ENCODE measurements at regions not wholly inside any gene's neighbourhood (a gene's known extent, or its start where the extent isn't known, plus 50 kb on each side); places are given as distances from the start of the nearest gene placed in this dataset.
A peak's percentile ranks its signal among the peaks of the same experiment; 100 is the strongest.

DNA sequence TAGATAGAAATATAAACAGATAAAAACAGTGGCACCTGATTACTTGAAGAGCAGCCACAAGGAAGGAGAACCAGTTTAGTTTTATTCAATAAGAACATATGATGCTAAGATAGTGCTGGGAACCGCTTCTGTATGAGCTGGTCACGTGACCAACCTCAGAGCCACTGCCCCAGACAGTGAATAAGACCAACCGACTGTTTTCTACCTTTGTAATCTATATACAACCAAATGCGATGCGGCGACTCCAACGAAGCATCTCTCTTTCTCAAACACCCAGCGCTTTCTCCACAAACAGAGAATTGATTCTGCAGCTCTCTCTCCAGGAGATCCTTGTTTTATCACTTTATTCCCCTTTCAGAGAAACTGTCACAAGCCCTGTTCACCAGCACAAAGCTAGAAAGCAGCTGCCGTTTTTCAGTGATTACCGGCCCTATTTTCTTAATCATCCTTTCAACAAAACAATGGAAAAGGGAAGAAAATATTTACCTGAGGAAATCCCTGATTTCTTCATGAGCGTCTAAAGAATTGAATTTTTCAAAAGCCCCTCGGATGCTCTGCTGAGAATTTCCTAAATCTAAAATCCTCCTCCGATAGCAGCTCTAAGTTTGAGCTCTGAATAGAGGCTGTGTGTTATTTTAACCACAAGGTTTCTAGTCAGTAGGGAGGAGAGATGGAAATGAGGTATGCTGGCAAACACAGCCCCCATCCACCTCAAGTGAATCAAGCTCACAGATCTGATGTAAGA lies 55.7 kb upstream of the JCAD start:
- H3K4me3 ChIP-seq = no peak overlapping the region
- H3K27ac ChIP-seq = no peak overlapping the region
- no peak for TF ChIP-seq HDAC2 (IDR thresholded peaks at IDR 0.05)
- TF ChIP-seq, protein P1, sequence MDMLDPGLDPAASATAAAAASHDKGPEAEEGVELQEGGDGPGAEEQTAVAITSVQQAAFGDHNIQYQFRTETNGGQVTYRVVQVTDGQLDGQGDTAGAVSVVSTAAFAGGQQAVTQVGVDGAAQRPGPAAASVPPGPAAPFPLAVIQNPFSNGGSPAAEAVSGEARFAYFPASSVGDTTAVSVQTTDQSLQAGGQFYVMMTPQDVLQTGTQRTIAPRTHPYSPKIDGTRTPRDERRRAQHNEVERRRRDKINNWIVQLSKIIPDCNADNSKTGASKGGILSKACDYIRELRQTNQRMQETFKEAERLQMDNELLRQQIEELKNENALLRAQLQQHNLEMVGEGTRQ (IDR thresholded peaks at IDR 0.05) = peak; percentile 55; the same call in 1 of the 2 replicates
- no peaks in the 10 kb centered on the region for H3K4me1 ChIP-seq
- H3K9me3 ChIP-seq = no peaks in the 10 kb centered on the region
- no peak overlapping the region for H3K4me2 ChIP-seq
- FAIRE-seq (no peak), ATAC-seq (no peak), DNase-seq (ENCODE audit: low read depth in 1 of 2, low spot score in 1 of 2) (no peak)
- ChIA-PET CTCF (interaction anchor here (1.3 to 1.9 kb wide), 2 partner anchors 11 to 12 kb away, joined by 3 to 6 read pairs; no protein-coding TSS in a partner anchor), POLR2A (no interaction called here)
- WGBS (ENCODE audit: missing lambda C conversion rate) = 55% methylated on average over 13 of the region's 13 CpGs

DNA sequence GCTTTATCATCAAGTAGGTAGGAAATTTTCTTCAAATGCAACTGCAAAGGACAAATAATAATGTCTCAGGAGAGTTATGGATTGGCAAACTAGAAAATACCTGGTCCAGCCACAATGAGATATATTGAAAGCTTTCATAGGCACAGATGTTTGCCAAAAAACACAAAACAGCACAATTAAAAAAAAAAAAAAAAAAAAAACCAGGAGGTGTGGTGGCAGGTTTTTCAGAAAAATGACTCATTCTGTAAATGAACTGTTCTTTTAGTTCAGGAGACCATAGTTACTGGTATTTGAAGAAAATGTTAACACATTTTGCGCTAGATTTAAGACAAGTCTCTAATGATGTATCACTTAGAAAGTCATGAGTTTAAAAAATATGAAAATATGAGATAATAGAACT lies 55.0 kb upstream of the JCAD start:
- Histone ChIP-seq H3K27ac (no peak overlapping the region), H3K4me1 (no peaks in the 10 kb centered on the region), H3K9me3 (no peaks in the 10 kb centered on the region), H3K4me3 (no peak overlapping the region), H3K4me2 (no peak overlapping the region)
- POLR2A ChIA-PET = no interaction called here
- WGBS (ENCODE audit: missing lambda C conversion rate) = 89% methylated on average over 1 of the region's 1 CpG
- DNase-seq (ENCODE audit: low read depth in 1 of 2, low spot score in 1 of 2) (no peak), ATAC-seq (no peak), FAIRE-seq (no peak)
- TF ChIP-seq GATA3 (IDR thresholded peaks at IDR 0.05; ENCODE audit: borderline replicate concordance) (no peak), ZC3H11A (IDR thresholded peaks at IDR 0.05) (no peak), POLR2AphosphoS2 (conservative IDR thresholded peaks at IDR 0.05; ENCODE audit: low read length) (no peak), RARB (CRISPR knock-in tag; IDR thresholded peaks at IDR 0.05) (no peak), CBX8 (IDR thresholded peaks at IDR 0.05) (no peak), RCOR1 (IDR thresholded peaks at IDR 0.05; ENCODE audit: low read depth, low read length) (no peak), ESRRA (IDR thresholded peaks at IDR 0.05; ENCODE audit: borderline replicate concordance, low read length) (no peak), JUN (IDR thresholded peaks at IDR 0.05) (no peak), HDAC2 (IDR thresholded peaks at IDR 0.05) (no peak), RFX5 (IDR thresholded peaks at IDR 0.05) (no peak), RAD21 (conservative IDR thresholded peaks at IDR 0.05 in 1 of 2, IDR thresholded peaks at IDR 0.05 in 1 of 2) (no peak), FOXS1 (CRISPR knock-in tag; IDR thresholded peaks at IDR 0.05) (no peak)
- CTCF ChIA-PET = interaction anchor here (1.3 to 1.9 kb wide), 2 partner anchors 10 to 13 kb away, joined by 3 to 6 read pairs; no protein-coding TSS in a partner anchor

DNA sequence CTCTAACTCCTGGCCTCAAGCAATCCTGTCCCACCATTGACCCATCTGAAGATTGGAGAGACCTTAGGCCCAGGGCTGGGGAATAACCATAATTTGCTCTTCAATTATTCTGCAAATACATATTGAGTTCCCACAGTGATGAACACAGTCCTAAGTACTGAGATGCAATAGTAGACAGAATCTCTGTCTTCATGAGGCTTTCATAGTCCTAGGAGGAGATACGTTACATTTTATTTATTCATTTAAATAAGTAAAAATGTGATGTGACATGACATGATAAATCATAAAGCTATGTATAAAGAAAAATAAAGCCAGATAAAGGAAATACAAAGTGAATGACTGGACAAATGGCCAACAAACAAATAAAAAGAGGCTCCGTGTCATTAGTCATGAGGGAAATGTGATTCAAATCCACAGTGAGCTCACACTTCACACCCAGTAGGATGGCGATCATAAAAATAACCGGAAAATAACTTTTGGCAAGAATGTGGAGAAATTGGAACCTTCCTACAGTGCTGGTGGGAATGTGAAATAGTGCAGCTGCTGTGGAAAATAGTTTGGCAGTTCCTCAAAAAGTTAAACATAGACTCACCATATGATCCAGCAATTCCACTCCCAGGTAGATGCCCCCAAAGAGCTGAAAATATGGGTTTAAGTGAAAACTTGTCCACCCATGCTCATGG lies 52.1 kb upstream of the JCAD start:
- no peak for FAIRE-seq
- no peaks in the 10 kb centered on the region for H3K4me1 ChIP-seq
- TF ChIP-seq FOSL2 (IDR thresholded peaks at IDR 0.05) (no peak), FOSL2 (CRISPR knock-in tag; IDR thresholded peaks at IDR 0.05) (0 out of 2 replicates have a peak, but pooled peaks have one; percentile 30), ZFP36 (IDR thresholded peaks at IDR 0.05; ENCODE audit: borderline replicate concordance, partially characterized antibody) (no peak), RAD21 (conservative IDR thresholded peaks at IDR 0.05 in 1 of 2, IDR thresholded peaks at IDR 0.05 in 1 of 2) (no peak), FOSB (CRISPR knock-in tag; IDR thresholded peaks at IDR 0.05) (no peak), KDM5A (IDR thresholded peaks at IDR 0.05) (no peak), MAZ (IDR thresholded peaks at IDR 0.05; ENCODE audit: borderline replicate concordance, low read depth, low read length) (no peak)
- no peak overlapping the region for H3K4me2 ChIP-seq
- POLR2A ChIA-PET = interaction anchor here (0.6 kb wide), 1 partner anchor 238 kb away, joined by 4 read pairs; the partner anchor contains the start of gene MTPAP
- H3K9me3 ChIP-seq = no peaks in the 10 kb centered on the region
- peak in 1 of 2 experiments; percentile 24 for DNase-seq (ENCODE audit: low read depth in 1 of 2, low spot score in 1 of 2)
- WGBS (ENCODE audit: missing lambda C conversion rate) = 4% methylated on average over 4 of the region's 4 CpGs
- ATAC-seq = peak; percentile 18 to 24; a peak in 1 of 6 replicates
- no peak overlapping the region for H3K27ac ChIP-seq
- no peak overlapping the region for H3K4me3 ChIP-seq
- CTCF ChIA-PET = interaction anchor here (1.3 kb wide), 1 partner anchor 36 kb away, joined by 3 read pairs; no protein-coding TSS in a partner anchor
